ENCODE measurements at regions not wholly inside any gene's neighbourhood (a gene's known extent, or its start where the extent isn't known, plus 50 kb on each side); places are given as distances from the start of the nearest gene placed in this dataset.

- no peak for DNase-seq
Observed at GRCh38 chr14:54174457-54174856, 217.8 kb upstream of the BMP4 start.

- DNase-seq: peak; percentile 92
Observed at GRCh38 chr14:54175298-54175942, 218.8 kb upstream of the BMP4 start.

GRCh38 chr14:54177019-54177418 lies 219.8 kb upstream of the CDKN3 start:
- no peak for DNase-seq

GRCh38 chr14:54177641-54178621 lies 218.9 kb upstream of the CDKN3 start:
- DNase-seq: peak; percentile 76

GRCh38 chr14:54182419-54183045 lies 214.3 kb upstream of the CDKN3 start:
- no peak for DNase-seq

- DNase-seq: peak; percentile 66
Observed at GRCh38 chr14:54186821-54187763, 209.7 kb upstream of the CDKN3 start.

- DNase-seq: no peak
Observed at GRCh38 chr14:54188064-54188666, 208.6 kb upstream of the CDKN3 start.

- DNase-seq: no peak
Observed at GRCh38 chr14:54189333-54189732, 207.5 kb upstream of the CDKN3 start.

GRCh38 chr14:54189748-54190354 lies 207.0 kb upstream of the CDKN3 start:
- DNase-seq: no peak

GRCh38 chr14:54191846-54192245 lies 205.0 kb upstream of the CDKN3 start:
- no peak for DNase-seq

GRCh38 chr14:54192610-54193009 lies 204.2 kb upstream of the CDKN3 start:
- no peak for DNase-seq

- no peak for DNase-seq
Observed at GRCh38 chr14:54193871-54194270, 202.9 kb upstream of the CDKN3 start.

- no peak for DNase-seq
Observed at GRCh38 chr14:54194501-54194900, 202.3 kb upstream of the CDKN3 start.

- DNase-seq: no peak
Observed at GRCh38 chr14:54197369-54197768, 199.4 kb upstream of the CDKN3 start.

- DNase-seq: no peak
Observed at GRCh38 chr14:54200726-54201125, 196.1 kb upstream of the CDKN3 start.

- DNase-seq: no peak
Observed at GRCh38 chr14:54202288-54202687, 194.5 kb upstream of the CDKN3 start.

GRCh38 chr14:54206516-54206915 lies 190.3 kb upstream of the CDKN3 start:
- DNase-seq: no peak

- DNase-seq: no peak
Observed at GRCh38 chr14:54207075-54207474, 189.7 kb upstream of the CDKN3 start.

- no peak for DNase-seq
Observed at GRCh38 chr14:54207476-54208462, 189.0 kb upstream of the CDKN3 start.
